DND-41 (cell line): ENCODE measurements at regions not wholly inside any gene's neighbourhood (a gene's known extent, or its start where the extent isn't known, plus 50 kb on each side); places are given as distances from the start of the nearest gene placed in this dataset.

Experiments used
- ATAC-seq: fragments of 200-7000 bp; cut with Tn5 transposase; 3 replicates; pipeline ENCODE4 v1.9.1; 2021; ENCODE audit warnings: low read depth; ENCODE audit not compliant: insufficient read depth
- DNase-seq: peaks from one replicate; pipeline ENCODE4 v3.0.0-alpha.2; 2020
- H2AFZ ChIP-seq: 2 replicates; pipeline ENCODE4 v1.6.0; 2012; ENCODE audit warnings: low read depth, low read length
- H3K27ac ChIP-seq: 2 replicates; pipeline ENCODE4 v1.5.1; 2012; ENCODE audit warnings: low read length, inconsistent platforms
- H3K27me3 ChIP-seq: fragments of 200-600 bp; sonication (generic); 2 replicates; pipeline ENCODE4 v1.6.0; 2012; ENCODE audit warnings: low read length, mild to moderate bottlenecking, inconsistent platforms; ENCODE audit not compliant: insufficient read depth, poor library complexity
- H3K36me3 ChIP-seq: 2 replicates; pipeline ENCODE4 v1.5.1; 2012; ENCODE audit warnings: low read length, inconsistent platforms; ENCODE audit not compliant: insufficient read depth
- H3K4me1 ChIP-seq: 2 replicates; pipeline ENCODE4 v1.5.1; 2012; ENCODE audit warnings: mild to moderate bottlenecking, low read length; ENCODE audit not compliant: insufficient read depth
- H3K4me2 ChIP-seq: 2 replicates; pipeline ENCODE4 v1.6.0; 2012; ENCODE audit warnings: mild to moderate bottlenecking, moderate library complexity, low read length, inconsistent platforms; ENCODE audit not compliant: insufficient read depth
- H3K4me3 ChIP-seq, 2 experiments: fragments of 200-600 bp in 1 of 2; shearing (Covaris generic) in 1 of 2; 2 replicates each; pipeline ENCODE4 v1.5.1; 2012 to 2016; ENCODE audit warnings: inconsistent platforms in 2 of 2, low read length in 2 of 2, mild to moderate bottlenecking in 2 of 2, low read depth in 1 of 2, moderate library complexity in 1 of 2
- H3K79me2 ChIP-seq: 2 replicates; pipeline ENCODE4 v1.6.0; 2012; ENCODE audit warnings: low read length, inconsistent platforms; ENCODE audit not compliant: insufficient read depth
- H3K9ac ChIP-seq: 2 replicates; pipeline ENCODE4 v1.6.0; 2012; ENCODE audit warnings: low read depth, mild to moderate bottlenecking, inconsistent platforms, low read length, moderate library complexity
- H3K9me3 ChIP-seq: 2 replicates; pipeline ENCODE4 v1.5.1; 2012; ENCODE audit warnings: low read length, moderate library complexity, mild to moderate bottlenecking, inconsistent platforms; ENCODE audit not compliant: insufficient read depth, severe bottlenecking
- H4K20me1 ChIP-seq: 2 replicates; pipeline ENCODE4 v1.6.0; 2012; ENCODE audit warnings: low read length; ENCODE audit not compliant: insufficient read depth
- CTCF ChIP-seq: IDR thresholded peaks from 2 replicates; pipeline ENCODE4 v1.5.1; 2012; ENCODE audit warnings: borderline replicate concordance, low read length, moderate library complexity, mild to moderate bottlenecking; ENCODE audit not compliant: poor library complexity, severe bottlenecking; ENCODE audit errors: extremely low read depth
- EZH2 ChIP-seq: IDR thresholded peaks from 3 replicates; pipeline ENCODE4 v1.6.1; 2012; ENCODE audit warnings: borderline replicate concordance, low read depth, mild to moderate bottlenecking, moderate library complexity, low read length, inconsistent platforms; ENCODE audit not compliant: severe bottlenecking

GRCh38 chr4:4613126-4613465, 71.2 kb upstream of the STX18 start:
- Histone ChIP-seq H3K36me3 (no peaks in the 10 kb centered on the region), H3K4me1 (no peaks in the 10 kb centered on the region), H3K27me3 (no peaks in the 10 kb centered on the region), H3K79me2 (no peaks in the 10 kb centered on the region), H3K4me2 (no peak overlapping the region), H2AFZ (no peak overlapping the region), H3K9ac (no peak overlapping the region), H3K4me3 (no peak overlapping the region), H3K9me3 (no peaks in the 10 kb centered on the region), H3K27ac (no peak overlapping the region), H4K20me1 (no peaks in the 10 kb centered on the region)
- TF ChIP-seq EZH2 (no peak), CTCF (no peak)
- DNase-seq (no peak), ATAC-seq (no peak)

- Histone ChIP-seq H3K4me1 (no peaks in the 10 kb centered on the region), H3K9ac (no peak overlapping the region), H3K27me3 (no peaks in the 10 kb centered on the region), H3K36me3 (no peaks in the 10 kb centered on the region), H2AFZ (no peak overlapping the region), H4K20me1 (no peaks in the 10 kb centered on the region), H3K27ac (no peak overlapping the region), H3K4me2 (no peak overlapping the region), H3K4me3 (no peak overlapping the region), H3K9me3 (no peaks in the 10 kb centered on the region), H3K79me2 (no peaks in the 10 kb centered on the region)
- DNase-seq (no peak), ATAC-seq (no peak)
- TF ChIP-seq EZH2 = no peak
- TF ChIP-seq CTCF = no peak
Observed at GRCh38 chr4:4610672-4611071, 68.8 kb upstream of the STX18 start.

GRCh38 chr4:4609622-4610334, 67.9 kb upstream of the STX18 start:
- Histone ChIP-seq H3K4me3 (no peak overlapping the region), H2AFZ (no peak overlapping the region), H4K20me1 (no peaks in the 10 kb centered on the region), H3K9me3 (no peaks in the 10 kb centered on the region), H3K79me2 (no peaks in the 10 kb centered on the region), H3K27me3 (no peaks in the 10 kb centered on the region), H3K4me2 (no peak overlapping the region), H3K9ac (no peak overlapping the region), H3K4me1 (no peaks in the 10 kb centered on the region), H3K36me3 (no peaks in the 10 kb centered on the region), H3K27ac (no peak overlapping the region)
- TF ChIP-seq CTCF = no peak
- TF ChIP-seq EZH2 = no peak
- ATAC-seq (no peak), DNase-seq (no peak)

DNA sequence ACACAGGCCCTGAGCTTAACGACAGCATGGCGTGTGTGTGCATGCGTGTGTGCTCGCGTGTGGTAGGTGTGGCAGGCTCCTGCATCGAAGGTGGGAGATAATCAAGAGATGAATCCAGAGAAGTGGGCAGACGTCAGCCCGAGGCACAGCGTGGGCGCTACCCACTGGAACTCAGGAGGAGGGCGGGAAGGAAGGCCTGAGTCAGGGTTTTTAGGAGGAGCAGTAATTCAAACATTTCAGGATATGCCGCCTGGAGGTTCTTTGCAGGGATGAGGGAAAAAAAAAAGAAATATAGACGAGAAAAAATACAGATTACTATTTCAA, 66.3 kb upstream of the STX18 start:
- Histone ChIP-seq H3K4me1 (no peaks in the 10 kb centered on the region), H3K4me2 (no peak overlapping the region), H3K4me3 (no peak overlapping the region), H4K20me1 (no peaks in the 10 kb centered on the region), H3K79me2 (no peaks in the 10 kb centered on the region), H3K9me3 (no peaks in the 10 kb centered on the region), H3K36me3 (no peaks in the 10 kb centered on the region), H2AFZ (no peak overlapping the region), H3K9ac (no peak overlapping the region), H3K27me3 (no peaks in the 10 kb centered on the region), H3K27ac (no peak overlapping the region)
- ATAC-seq = no peak
- DNase-seq = no peak
- no peak for TF ChIP-seq CTCF
- no peak for TF ChIP-seq EZH2
